ENCODE measurements at regions not wholly inside any gene's neighbourhood (a gene's known extent, or its start where the extent isn't known, plus 50 kb on each side); places are given as distances from the start of the nearest gene placed in this dataset.

DNA sequence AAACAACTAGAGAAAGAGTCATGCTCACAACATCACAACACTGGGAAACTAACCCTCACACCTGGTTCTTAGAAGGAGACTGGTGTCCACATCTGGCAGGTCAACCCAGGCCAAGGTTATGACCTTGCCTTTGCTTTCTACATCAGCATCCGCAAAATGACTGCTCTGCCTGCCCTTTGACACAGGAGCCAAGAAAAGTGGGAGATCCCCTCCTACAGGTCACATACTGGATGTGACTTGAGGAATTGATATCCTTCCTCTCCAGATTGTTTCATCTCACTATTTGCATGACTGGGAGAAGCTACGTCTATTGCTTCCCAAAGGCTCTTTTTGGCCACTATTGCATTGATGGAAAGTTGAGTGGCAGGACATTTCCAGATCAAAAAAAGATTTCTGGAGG, 115.5 kb downstream of the MIS18A start:
- TF ChIP-seq, protein P1, sequence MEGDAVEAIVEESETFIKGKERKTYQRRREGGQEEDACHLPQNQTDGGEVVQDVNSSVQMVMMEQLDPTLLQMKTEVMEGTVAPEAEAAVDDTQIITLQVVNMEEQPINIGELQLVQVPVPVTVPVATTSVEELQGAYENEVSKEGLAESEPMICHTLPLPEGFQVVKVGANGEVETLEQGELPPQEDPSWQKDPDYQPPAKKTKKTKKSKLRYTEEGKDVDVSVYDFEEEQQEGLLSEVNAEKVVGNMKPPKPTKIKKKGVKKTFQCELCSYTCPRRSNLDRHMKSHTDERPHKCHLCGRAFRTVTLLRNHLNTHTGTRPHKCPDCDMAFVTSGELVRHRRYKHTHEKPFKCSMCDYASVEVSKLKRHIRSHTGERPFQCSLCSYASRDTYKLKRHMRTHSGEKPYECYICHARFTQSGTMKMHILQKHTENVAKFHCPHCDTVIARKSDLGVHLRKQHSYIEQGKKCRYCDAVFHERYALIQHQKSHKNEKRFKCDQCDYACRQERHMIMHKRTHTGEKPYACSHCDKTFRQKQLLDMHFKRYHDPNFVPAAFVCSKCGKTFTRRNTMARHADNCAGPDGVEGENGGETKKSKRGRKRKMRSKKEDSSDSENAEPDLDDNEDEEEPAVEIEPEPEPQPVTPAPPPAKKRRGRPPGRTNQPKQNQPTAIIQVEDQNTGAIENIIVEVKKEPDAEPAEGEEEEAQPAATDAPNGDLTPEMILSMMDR (IDR thresholded peaks at IDR 0.05), result no peak
- no peaks in the 10 kb centered on the region for H3K27me3 ChIP-seq (ENCODE audit: insufficient read depth in 3 of 3, low read length in 2 of 3)
- 65 to 73% (median 67%) methylated on average over 2 of the region's 2 CpGs for WGBS, 3 donors
- no peak overlapping the region for H3K4me3 ChIP-seq
- H3K9me3 ChIP-seq, result no peaks in the 10 kb centered on the region
- DNase-seq, result no peak
- H3K4me1 ChIP-seq, result no peaks in the 10 kb centered on the region
- intact Hi-C loops (cut with DNase I), result no loop called here
- no peak overlapping the region for H3K27ac ChIP-seq
- no peaks in the 10 kb centered on the region for H3K36me3 ChIP-seq (ENCODE audit: insufficient read depth in 1 of 2, low read depth in 1 of 2)
- no peak for ATAC-seq

DNA sequence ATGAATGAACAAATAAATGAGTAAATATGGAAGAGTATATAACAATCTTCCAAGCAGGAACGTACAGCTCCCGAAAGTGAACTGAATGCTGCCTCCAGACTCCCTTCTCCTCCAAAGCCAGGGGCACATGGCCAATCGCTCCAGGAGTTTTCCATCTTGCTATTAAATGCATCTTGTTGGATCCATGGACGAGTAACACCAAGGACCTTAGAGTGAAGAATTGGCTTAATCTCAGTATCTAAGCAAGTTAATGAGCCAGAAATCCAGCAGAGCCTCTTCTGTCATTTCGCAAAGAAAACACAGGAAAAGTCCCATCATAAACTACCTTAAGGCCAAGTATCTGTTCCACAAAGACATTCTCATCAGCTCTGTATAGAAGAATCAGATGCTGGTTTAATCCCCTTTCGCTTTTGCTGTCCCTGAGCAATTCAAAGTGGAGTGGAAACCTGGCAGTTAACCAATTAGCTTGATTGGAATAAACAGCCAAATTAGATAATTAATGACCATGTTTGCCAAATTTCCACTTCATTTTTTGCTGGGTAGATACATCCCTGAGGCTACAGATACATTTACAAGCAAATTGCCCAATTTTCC, 116.0 kb downstream of the MIS18A start:
- DNase-seq, result no peak
- Histone ChIP-seq H3K36me3 (ENCODE audit: insufficient read depth in 1 of 2, low read depth in 1 of 2) (no peaks in the 10 kb centered on the region), H3K27me3 (ENCODE audit: insufficient read depth in 3 of 3, low read length in 2 of 3) (no peaks in the 10 kb centered on the region), H3K4me3 (no peak overlapping the region), H3K27ac (no peak overlapping the region), H3K9me3 (no peaks in the 10 kb centered on the region), H3K4me1 (no peaks in the 10 kb centered on the region)
- TF ChIP-seq, protein P1 (IDR thresholded peaks at IDR 0.05), result no peak
- intact Hi-C loops (cut with DNase I), result no loop called here
- 67 to 84% (median 80%) methylated on average over 6 of the region's 6 CpGs for WGBS, 3 donors
- no peak for ATAC-seq

DNA sequence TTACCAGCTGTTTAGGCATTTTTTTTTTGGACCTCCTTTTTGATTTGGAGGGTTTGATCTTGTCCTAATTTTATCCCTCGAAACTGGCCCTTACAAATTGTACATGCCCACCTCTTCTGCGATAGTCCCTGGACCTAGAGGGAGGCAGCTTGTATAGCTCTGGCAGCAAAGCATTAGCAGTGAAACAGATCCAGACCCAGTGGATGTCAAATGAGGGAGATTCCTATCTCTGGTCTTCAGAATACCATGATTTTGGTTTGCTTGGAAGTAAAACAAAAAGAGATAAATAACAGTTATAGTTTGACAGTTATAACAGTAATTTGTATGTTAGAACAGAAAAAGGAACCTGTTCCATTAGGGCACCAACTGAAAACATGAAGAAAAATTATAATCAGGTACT, 123.6 kb downstream of the MIS18A start:
- Histone ChIP-seq H3K27me3 (ENCODE audit: insufficient read depth in 3 of 3, low read length in 2 of 3) (no peaks in the 10 kb centered on the region), H3K9me3 (no peaks in the 10 kb centered on the region), H3K27ac (no peak overlapping the region), H3K4me3 (no peak overlapping the region), H3K36me3 (ENCODE audit: insufficient read depth in 1 of 2, low read depth in 1 of 2) (no peaks in the 10 kb centered on the region), H3K4me1 (no peaks in the 10 kb centered on the region)
- ATAC-seq, result no peak
- no peak for DNase-seq
- TF ChIP-seq, protein P1 (IDR thresholded peaks at IDR 0.05), result no peak
- intact Hi-C loops (cut with DNase I), result no loop called here
- WGBS, 3 donors, result 78 to 80% (median 80%) methylated on average over 2 of the region's 2 CpGs

DNA sequence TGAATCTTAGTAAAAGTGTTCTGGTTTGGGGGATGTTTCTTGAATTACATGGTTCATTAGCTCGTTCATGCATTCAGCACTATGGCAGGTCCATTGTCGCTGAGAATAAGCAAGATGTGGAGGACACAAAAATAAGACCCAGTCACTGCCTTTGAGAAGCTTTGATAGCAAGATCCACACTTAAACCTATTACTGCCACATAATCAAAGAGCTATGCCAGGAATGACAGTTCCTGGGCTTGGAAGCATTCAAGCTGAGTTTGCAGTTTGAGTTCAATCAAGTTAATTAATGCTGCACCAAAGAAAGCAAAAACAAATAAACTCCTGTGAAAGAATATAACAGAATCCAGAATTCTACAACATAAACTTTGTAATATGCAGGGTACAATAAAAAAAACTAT, 131.8 kb downstream of the MIS18A start:
- no peak for DNase-seq
- no peak overlapping the region for H3K27ac ChIP-seq
- TF ChIP-seq, protein P1 (IDR thresholded peaks at IDR 0.05), result no peak
- no peaks in the 10 kb centered on the region for H3K36me3 ChIP-seq (ENCODE audit: insufficient read depth in 1 of 2, low read depth in 1 of 2)
- WGBS, 3 donors, result 21 to 44% (median 33%) methylated on average over 2 of the region's 2 CpGs
- no peaks in the 10 kb centered on the region for H3K9me3 ChIP-seq
- no peak overlapping the region for H3K4me3 ChIP-seq
- ATAC-seq, result no peak
- no peaks in the 10 kb centered on the region for H3K4me1 ChIP-seq
- no peaks in the 10 kb centered on the region for H3K27me3 ChIP-seq (ENCODE audit: insufficient read depth in 3 of 3, low read length in 2 of 3)
- intact Hi-C loops (cut with DNase I), result no loop called here

DNA sequence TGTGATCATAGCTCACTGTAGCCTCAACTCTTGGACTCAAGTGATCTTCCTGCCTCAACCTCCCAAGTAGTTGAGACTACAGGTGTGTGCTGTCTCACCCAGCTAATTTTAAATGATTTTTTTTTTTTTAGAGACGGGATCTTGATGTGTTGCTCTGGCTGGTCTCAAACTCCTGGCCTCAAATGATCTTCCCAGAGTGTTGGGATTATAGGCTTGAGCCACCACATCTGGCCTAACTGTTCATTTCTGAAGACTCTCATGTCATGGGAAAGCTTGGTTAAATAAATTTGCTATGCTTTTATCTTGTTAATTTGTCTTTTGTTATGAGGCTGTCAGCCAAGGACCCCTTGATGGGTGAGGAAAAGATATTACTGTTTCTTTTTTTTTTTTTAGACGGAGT, 134.0 kb downstream of the MIS18A start:
- no peaks in the 10 kb centered on the region for H3K27me3 ChIP-seq (ENCODE audit: insufficient read depth in 3 of 3, low read length in 2 of 3)
- no peaks in the 10 kb centered on the region for H3K36me3 ChIP-seq (ENCODE audit: insufficient read depth in 1 of 2, low read depth in 1 of 2)
- TF ChIP-seq, protein P1 (IDR thresholded peaks at IDR 0.05), result no peak
- intact Hi-C loops (cut with DNase I), result no loop called here
- no peak overlapping the region for H3K27ac ChIP-seq
- WGBS, 3 donors, result 49 to 76% (median 52%) methylated on average over 2 of the region's 2 CpGs
- no peaks in the 10 kb centered on the region for H3K4me1 ChIP-seq
- ATAC-seq (no peak), DNase-seq (no peak)
- no peaks in the 10 kb centered on the region for H3K9me3 ChIP-seq
- H3K4me3 ChIP-seq, result no peak overlapping the region
